Motor neuron (in vitro differentiated cells): ENCODE measurements at regions not wholly inside any gene's neighbourhood (a gene's known extent, or its start where the extent isn't known, plus 50 kb on each side); places are given as distances from the start of the nearest gene placed in this dataset.
A peak's percentile ranks its signal among the peaks of the same experiment; 100 is the strongest.

Experiments used
- ATAC-seq, 8 experiments: fragments of 200-7000 bp; cut with Tn5 transposase; replicated peaks in 6 of 8; 2 replicates each; pipeline ENCODE4 v1.8.0; 2021; ENCODE audit warnings: mild to moderate bottlenecking in 8 of 8, moderate library complexity in 8 of 8
- H3K27ac ChIP-seq, 2 donors: fragments of 250-450 bp; sonication (Bioruptor Pico); 2 replicates each; pipeline ENCODE4 v1.9.0; 2021; ENCODE audit warnings: antibody characterized with exemption in 2 of 2, mild to moderate bottlenecking in 2 of 2, moderate library complexity in 1 of 2
- H3K4me1 ChIP-seq, 2 donors: fragments of 250-450 bp; sonication (Bioruptor Pico); replicated peaks in 1 of 2; 2 replicates each; pipeline ENCODE4 v1.6.1; 2021; ENCODE audit warnings: antibody characterized with exemption in 2 of 2, mild to moderate bottlenecking in 2 of 2, moderate library complexity in 1 of 2
- H3K4me3 ChIP-seq, 5 donors: fragments of 250-450 bp; sonication (Bioruptor Pico); 2 replicates each; pipeline ENCODE4 v1.9.0; 2021; ENCODE audit warnings: antibody characterized with exemption in 5 of 5, mild to moderate bottlenecking in 5 of 5, moderate library complexity in 4 of 5
- WGBS, 10 experiments: fragments of 450-650 bp; shearing (Covaris generic); methylation state at CpG; one replicate each; pipeline ENCODE4 v1.0.0; 2022; 5-methylcytosine and 5-hydroxymethylcytosine counted together
- in situ Hi-C, 9 experiments: fragments of 400-800 bp; cut with MboI; loops; one replicate each; pipeline ENCODE4 v1.15.0; 2021; ENCODE audit warnings: low sequenced_read_pairs in 9 of 9, low pct_unique_long_range_greater_than_20kb in 2 of 9; ENCODE audit not compliant: unreplicated experiment in 9 of 9

DNA sequence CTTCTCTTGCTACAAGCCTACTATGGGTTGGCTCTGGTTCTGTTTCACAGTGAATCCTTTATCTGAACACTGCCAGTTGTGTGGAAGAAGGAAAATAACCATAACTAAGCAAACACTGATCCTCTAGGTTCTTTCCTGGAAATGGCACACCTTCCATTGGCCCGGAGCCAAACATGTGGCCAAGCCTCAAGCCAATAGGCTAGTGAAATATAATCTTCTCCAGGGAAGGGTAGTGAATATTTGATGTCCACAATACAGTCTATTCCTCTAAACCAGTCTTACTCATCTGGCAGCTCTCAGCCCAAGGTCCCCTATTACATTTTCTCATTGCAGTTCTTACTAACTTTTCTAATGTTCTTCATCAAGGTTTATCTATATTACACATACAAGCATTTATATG, 921.3 kb downstream of the TUSC7 start:
- ATAC-seq: peak in 3 of 8 experiments; percentile 41 to 80 (median 62)
- no peak overlapping the region for H3K27ac ChIP-seq
- H3K4me1 ChIP-seq: peaks cover 5 to 6% of the 10 kb centered on the region in 2 donors
- WGBS, 10 experiments: 0 to 100% (median 78%) methylated on average over 1 of the region's 1 CpG; no CpG with 5 or more reads in 3 of the 10 experiments
- in situ Hi-C loops: no loop called here
- no peak overlapping the region for H3K4me3 ChIP-seq

DNA sequence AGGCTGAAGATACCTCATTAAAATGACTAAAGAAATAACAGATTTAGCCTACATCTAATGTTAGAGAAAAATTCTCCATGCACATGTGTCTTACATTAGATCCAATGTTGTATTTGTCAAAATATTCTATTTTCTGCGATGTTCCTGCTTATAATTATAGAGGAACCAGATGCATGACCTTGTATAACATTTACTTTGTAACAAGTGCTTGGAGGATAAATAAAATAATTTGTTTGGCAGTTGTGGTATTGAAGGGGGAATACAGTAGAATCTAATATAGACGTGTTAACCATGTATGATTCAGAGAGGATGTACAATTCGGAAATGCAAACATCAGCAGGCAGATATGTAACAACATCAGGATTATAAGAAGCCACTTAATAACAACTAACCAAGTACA, 922.2 kb downstream of the TUSC7 start:
- Histone ChIP-seq H3K4me1 (peaks cover 5 to 6% of the 10 kb centered on the region in 2 donors), H3K4me3 (no peak overlapping the region), H3K27ac (no peak overlapping the region)
- 0 to 100% (median 86%) methylated on average over 1 to 3 of the region's 3 CpGs; no CpG with 5 or more reads in 3 of the 10 experiments for WGBS, 10 experiments
- in situ Hi-C loops: no loop called here
- no peak for ATAC-seq

DNA sequence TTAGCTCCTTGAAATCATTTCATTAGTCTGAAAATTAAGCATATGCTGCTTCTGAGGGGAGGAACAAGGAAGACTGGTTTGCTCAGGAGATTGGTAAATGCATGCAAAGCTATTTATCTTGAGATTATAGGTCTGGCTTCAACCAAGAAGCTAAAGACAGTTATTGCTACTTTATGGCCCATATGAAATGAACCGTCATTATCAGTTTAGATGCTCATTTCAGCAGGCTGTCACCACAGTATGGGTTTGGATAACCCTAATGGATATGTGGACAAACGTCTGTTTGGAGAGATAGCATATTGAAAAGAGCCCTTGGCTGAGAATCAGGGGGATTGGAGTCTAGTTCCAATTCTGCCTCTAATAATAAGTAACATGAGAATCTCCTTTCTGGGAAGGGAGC, 922.6 kb downstream of the TUSC7 start:
- ATAC-seq: no peak
- Histone ChIP-seq H3K4me3 (no peak overlapping the region), H3K27ac (no peak overlapping the region), H3K4me1 (peaks cover 5 to 6% of the 10 kb centered on the region in 2 donors)
- 33 to 86% (median 80%) methylated on average over 1 to 2 of the region's 2 CpGs; no CpG with 5 or more reads in 3 of the 10 experiments for WGBS, 10 experiments
- in situ Hi-C loops: no loop called here

DNA sequence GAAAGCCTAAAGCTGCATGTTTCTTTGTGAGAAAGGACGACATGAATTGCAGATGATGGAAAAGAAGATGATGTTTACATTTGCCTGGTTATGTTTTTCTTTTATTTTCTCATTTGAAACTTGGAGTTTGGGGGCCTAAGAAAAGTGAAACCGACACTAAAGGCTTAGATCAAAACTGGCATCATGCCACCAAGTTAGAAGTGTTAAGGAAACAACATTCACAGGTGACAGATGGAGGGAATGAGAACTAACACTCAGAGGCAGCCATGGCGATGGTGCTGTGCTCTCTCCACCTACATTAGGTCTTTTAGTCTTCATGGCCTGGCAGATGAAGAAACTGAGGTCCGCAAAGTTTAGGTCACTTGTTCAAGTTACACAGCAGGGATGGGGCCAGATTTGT, 923.6 kb downstream of the TUSC7 start:
- H3K4me1 ChIP-seq: peaks cover 5 to 6% of the 10 kb centered on the region in 2 donors
- in situ Hi-C loops: no loop called here
- H3K27ac ChIP-seq: no peak overlapping the region
- ATAC-seq: no peak
- no peak overlapping the region for H3K4me3 ChIP-seq
- WGBS, 10 experiments: 34 to 89% (median 80%) methylated on average over 1 to 4 of the region's 4 CpGs; no CpG with 5 or more reads in 1 of the 10 experiments

DNA sequence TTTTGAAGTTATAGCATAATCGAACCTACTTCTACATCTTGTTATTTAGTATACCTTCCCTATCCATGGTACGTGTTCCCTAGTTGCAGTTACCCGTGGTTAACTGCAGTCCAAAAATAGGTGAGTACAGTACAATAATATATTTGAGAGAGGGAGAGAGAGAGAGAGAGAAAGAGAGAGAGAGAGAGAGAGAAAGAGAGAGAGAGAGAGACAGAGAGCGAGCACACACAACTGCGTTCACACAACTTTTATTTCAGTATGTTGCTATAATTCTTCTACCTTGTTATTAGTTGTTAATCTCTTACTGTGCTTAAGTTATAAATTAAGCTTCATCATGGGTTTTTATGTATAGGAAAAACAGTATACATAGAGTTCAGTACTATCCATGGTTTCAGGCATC, 928.1 kb downstream of the TUSC7 start:
- whole genome bisulfite sequencing, 10 experiments: 62 to 100% (median 99%) methylated on average over 2 to 5 of the region's 5 CpGs
- H3K4me1 ChIP-seq: no peaks in the 10 kb centered on the region
- ATAC-seq: no peak
- in situ Hi-C loops: no loop called here
- H3K4me3 ChIP-seq: no peak overlapping the region
- no peak overlapping the region for H3K27ac ChIP-seq

DNA sequence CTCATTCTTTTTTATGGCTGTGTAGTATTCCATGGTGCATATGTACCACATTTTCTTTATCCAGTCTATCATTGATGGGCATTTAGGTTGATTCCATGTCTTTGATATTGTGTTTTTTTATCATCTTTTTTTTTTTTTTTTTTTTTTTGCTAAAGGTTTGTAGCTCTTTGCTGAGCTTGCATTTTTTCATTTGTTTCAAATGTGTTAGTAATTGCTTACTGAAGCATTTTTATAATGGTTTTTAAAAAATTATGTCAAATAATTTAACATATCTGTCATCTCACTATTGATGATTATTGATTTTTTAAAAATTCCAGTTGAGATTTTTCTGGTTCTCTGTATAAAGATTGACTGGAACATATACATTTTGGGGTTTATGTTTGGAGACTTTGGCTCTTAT, 934.6 kb downstream of the TUSC7 start:
- Histone ChIP-seq H3K4me1 (peaks cover 0 to 3% of the 10 kb centered on the region in 2 donors), H3K4me3 (no peak overlapping the region), H3K27ac (no peak overlapping the region)
- in situ Hi-C loops: no loop called here
- ATAC-seq: no peak

DNA sequence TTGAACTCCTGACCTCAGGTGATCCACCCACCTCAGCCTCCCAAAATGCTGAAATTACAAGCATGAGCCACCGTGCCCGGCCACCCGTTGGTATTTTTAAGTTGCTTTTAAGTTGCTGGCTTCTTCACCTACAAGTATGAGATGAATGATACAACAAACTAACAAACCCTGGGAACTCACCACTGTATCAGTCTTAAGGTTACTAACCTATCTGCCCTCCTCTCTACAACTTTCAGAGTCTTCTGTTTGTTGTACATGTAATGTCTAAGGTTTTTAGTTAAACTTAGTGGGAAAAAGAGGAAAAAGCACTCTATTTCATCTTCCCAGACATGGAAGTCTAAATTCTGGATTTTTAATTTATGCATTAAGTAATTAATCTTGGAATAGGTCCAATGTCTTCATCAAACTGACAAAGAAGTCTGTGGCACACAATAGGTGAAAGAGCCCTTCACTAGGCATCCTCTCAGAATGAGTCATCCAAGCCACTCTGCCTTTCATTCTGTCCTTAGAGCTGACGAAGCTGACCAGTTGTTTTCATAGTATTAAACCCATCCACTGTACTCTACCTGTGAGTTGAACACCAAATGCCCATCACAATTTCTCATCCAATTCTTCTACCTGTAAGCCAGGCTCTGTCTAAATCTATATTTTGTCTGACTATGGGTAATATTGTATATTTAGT, 936.1 kb downstream of the TUSC7 start:
- peaks cover 0 to 3% of the 10 kb centered on the region in 2 donors for H3K4me1 ChIP-seq
- WGBS, 10 experiments: 97 to 100% (median 100%) methylated on average over 1 to 3 of the region's 4 CpGs; no CpG with 5 or more reads in 4 of the 10 experiments
- H3K27ac ChIP-seq: no peak overlapping the region
- H3K4me3 ChIP-seq: no peak overlapping the region
- peak in 5 of 8 experiments; percentile 47 to 89 (median 60) for ATAC-seq
- in situ Hi-C loops: no loop called here

DNA sequence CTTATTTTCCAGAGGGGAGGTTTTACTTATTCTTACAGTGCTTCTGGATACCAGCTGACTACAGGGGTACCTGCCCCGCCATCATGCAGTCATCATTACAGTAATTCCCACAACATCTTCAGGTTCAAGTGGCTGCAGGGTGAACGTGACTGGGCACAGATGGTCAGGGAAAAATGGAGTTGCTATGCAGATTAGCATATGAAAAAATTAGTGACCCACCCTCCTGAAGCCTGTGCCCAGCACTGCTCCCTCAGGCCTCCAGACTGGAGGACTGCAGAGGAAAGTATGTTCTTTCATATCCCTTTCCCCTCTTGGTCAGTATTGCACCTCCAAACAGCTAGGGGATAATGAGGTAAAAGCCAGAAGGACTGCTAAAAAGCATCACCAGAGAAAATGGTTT, 937.9 kb downstream of the TUSC7 start:
- WGBS, 10 experiments: 14 to 100% (median 70%) methylated on average over 1 to 2 of the region's 2 CpGs; no CpG with 5 or more reads in 1 of the 10 experiments

DNA sequence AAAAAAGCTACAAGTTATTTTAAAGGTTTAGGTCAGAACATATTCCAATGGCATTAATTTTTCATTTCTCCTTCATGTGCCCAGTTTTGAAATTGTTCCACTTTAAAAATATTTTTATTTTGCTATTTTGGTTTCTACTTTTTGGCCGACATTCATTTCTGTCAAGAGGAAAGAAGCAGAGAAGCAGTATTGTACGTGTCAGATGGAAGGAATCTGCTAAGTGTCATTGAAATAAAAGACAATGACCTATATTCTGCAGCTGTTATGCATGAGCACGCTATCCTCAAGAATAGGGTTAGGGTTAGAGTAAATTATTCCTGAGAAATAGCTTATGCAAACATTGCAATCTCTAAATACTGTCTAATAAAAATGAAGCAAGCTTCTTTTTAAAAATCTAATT, 941.7 kb downstream of the TUSC7 start:
- Histone ChIP-seq H3K4me3 (no peak overlapping the region), H3K4me1 (peaks cover 0 to 6% of the 10 kb centered on the region in 2 donors), H3K27ac (no peak overlapping the region)
- in situ Hi-C loops: no loop called here
- 18 to 80% (median 44%) methylated on average over 1 to 3 of the region's 3 CpGs; no CpG with 5 or more reads in 1 of the 10 experiments for WGBS, 10 experiments
- ATAC-seq: no peak

More for the DNA sequence above, 937.9 kb downstream of the TUSC7 start:
- H3K4me3 ChIP-seq: no peak overlapping the region
- in situ Hi-C loops: no loop called here
- no peak overlapping the region for H3K27ac ChIP-seq
- peak in 3 of 8 experiments; percentile 33 to 89 (median 84) for ATAC-seq
- peaks cover 0 to 6% of the 10 kb centered on the region in 2 donors for H3K4me1 ChIP-seq

DNA sequence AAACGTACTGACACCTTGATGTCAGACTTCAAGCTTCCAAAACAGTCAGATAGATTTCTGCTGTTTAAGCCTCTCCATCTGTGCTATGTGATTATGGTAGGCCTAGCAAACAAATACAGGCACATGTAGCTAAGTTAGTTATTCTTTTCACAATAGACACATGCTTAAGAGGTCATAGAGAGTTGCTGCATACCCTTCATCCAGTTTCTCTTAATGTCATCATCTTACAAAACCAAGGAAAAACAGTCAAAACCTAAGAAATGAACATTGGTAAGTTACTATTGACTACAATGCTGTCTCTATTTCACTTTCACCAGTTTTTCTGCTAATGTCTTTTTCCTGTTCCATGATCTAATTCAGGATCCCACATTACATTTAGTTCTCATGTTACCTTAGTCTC, 946.8 kb downstream of the TUSC7 start:
- no peak overlapping the region for H3K4me3 ChIP-seq
- 44 to 100% (median 75%) methylated on average over 1 of the region's 1 CpG; no CpG with 5 or more reads in 5 of the 10 experiments for WGBS, 10 experiments
- in situ Hi-C loops: no loop called here
- no peak for ATAC-seq
- H3K27ac ChIP-seq: no peak overlapping the region
- H3K4me1 ChIP-seq: no peaks in the 10 kb centered on the region

DNA sequence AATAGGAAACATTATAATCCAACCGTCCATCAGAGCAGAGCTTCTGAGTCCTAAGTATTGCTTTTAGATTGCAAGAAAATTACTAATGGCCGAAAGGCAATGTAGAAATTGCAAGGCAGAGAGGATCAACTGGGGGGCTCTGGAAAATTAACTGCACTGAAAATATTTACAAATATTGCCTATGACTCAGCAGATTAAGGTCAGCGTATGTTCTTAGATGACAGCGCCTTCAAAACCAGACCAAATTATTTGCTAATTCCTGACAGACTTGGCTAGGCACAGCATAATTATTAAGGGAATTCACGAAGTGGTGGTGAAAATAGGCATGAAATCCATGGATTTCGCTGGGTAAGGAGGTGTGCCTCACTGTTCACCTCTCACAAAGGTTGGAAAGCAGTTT, 947.7 kb downstream of the TUSC7 start:
- 35 to 100% (median 93%) methylated on average over 1 to 6 of the region's 6 CpGs; no CpG with 5 or more reads in 2 of the 10 experiments for WGBS, 10 experiments
- H3K4me1 ChIP-seq: no peaks in the 10 kb centered on the region
- no peak overlapping the region for H3K4me3 ChIP-seq
- in situ Hi-C loops: no loop called here
- no peak for ATAC-seq
- H3K27ac ChIP-seq: no peak overlapping the region

DNA sequence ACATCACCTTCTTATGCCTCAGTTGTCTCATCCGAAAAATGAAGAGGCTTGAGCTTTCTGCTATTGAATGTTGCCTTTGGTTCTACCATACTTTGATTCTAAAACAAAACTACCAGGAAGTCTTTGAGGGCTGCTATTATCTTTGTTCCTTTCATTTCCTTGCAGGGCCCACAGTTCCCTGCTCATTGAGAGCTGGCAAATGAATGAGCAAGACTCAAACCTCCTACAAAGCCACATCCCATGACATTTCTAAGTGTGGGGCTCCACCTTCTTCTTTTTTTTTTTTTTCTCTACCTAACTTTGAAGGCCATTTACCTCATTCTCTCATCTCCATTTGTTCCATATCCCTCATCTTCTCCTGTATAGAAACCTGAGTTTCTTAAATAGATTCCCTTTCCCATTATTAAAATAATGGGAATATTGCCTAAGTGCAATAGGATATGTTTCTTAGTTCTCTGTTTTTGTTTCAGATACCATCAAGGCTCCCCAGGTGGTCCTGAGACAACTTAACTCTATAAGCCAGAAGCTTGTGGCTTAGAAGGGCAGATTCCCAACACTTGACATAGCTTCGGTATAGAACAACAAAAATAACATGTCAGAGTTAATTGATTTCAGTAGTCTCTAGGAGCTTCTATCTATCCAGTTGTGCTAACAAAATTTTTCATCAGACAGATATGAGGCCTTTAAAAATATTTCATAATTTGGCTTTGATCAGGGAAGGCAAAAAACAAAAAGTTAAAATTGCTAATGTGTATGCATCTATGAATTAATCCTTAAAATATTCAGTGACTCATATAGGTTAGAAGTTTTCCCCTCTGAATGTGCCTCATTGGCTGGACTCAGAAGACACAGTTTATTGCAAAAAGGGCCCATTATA, 951.6 kb downstream of the TUSC7 start:
- no peak for ATAC-seq

DNA sequence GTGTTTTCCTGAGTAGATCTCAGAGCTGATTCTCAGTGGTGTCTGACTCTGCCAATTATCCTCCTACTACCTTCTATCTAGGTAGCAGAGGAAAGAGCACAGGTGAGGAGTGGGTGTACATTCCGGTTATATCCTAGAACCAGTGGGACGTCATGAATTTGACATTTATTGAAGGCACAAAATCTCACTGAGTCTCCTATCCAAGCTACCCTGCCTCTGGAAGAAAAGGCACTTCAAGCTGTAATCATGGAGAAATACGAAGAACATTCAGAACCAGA, 952.2 kb downstream of the TUSC7 start:
- in situ Hi-C loops: no loop called here
- Histone ChIP-seq H3K27ac (no peak overlapping the region), H3K4me1 (peaks cover 0 to 3% of the 10 kb centered on the region in 2 donors), H3K4me3 (no peak overlapping the region)
- no peak for ATAC-seq
- WGBS, 10 experiments: 33 to 100% (median 85%) methylated on average over 1 to 3 of the region's 3 CpGs; no CpG with 5 or more reads in 2 of the 10 experiments

More for the DNA sequence above, 951.6 kb downstream of the TUSC7 start:
- Histone ChIP-seq H3K4me1 (peaks cover 0 to 3% of the 10 kb centered on the region in 2 donors), H3K4me3 (no peak overlapping the region), H3K27ac (no peak overlapping the region)
- 38 to 100% (median 80%) methylated on average over 1 to 2 of the region's 2 CpGs for WGBS, 10 experiments
- in situ Hi-C loops: no loop called here
